T-cell (primary cell): ENCODE measurements at regions not wholly inside any gene's neighbourhood (a gene's known extent, or its start where the extent isn't known, plus 50 kb on each side); places are given as distances from the start of the nearest gene placed in this dataset.

Experiments used
- ATAC-seq, 4 experiments: fragments of 200-7000 bp in 3 of 4; fragments of 150-1000 bp in 1 of 4; cut with Tn5 transposase; replicated peaks in 1 of 4; 1 replicate in 3 of 4; 2 replicates in 1 of 4; pipeline ENCODE4 v1.10.0; 2021; ENCODE audit warnings: moderate library complexity in 3 of 4, mild to moderate bottlenecking in 2 of 4, moderate number of reproducible peaks in 1 of 4
- CTCF ChIA-PET, 2 donors: fragments of 300-600 bp; sonication (Branson Sonifier 250); formaldehyde crosslinking; loops; one replicate each; lab custom pipeline; 2022; ENCODE audit warnings: antibody characterized with exemption in 2 of 2; lab: Charles Lee
- POLR2A ChIA-PET, 2 donors: fragments of 300-600 bp; sonication (Branson Sonifier 250); formaldehyde crosslinking; loops; one replicate each; lab custom pipeline; 2022; ENCODE audit warnings: antibody characterized with exemption in 2 of 2; lab: Charles Lee
- DNase-seq, 35 experiments: peaks; one replicate each; pipeline versions ENCODE4 v3.0.0 to v3.0.0-alpha.2; 2013 to 2023
- H3K27ac ChIP-seq: one replicate; pipeline ENCODE4 v1.5.1; 2013; ENCODE audit warnings: low read length
- H3K27me3 ChIP-seq, 2 experiments: replicated peaks in 1 of 2; 1 replicate in 1 of 2; 2 replicates in 1 of 2; pipeline versions ENCODE4 v1.6.1 to v1.7.0; 2013; ENCODE audit warnings: low read length in 1 of 2, mixed read lengths in 1 of 2; ENCODE audit not compliant: control insufficient read depth in 2 of 2, insufficient read depth in 2 of 2; ENCODE audit errors: extremely low read depth in 1 of 2
- H3K36me3 ChIP-seq, 2 donors: 1 replicate in 1 of 2; 2 replicates in 1 of 2; pipeline versions ENCODE4 v1.6.1 to v1.7.0; 2013; ENCODE audit warnings: low read length in 1 of 2; ENCODE audit not compliant: control insufficient read depth in 2 of 2, insufficient read depth in 1 of 2; ENCODE audit errors: extremely low read depth in 1 of 2
- H3K4me1 ChIP-seq, 2 experiments: 1 replicate in 1 of 2; 2 replicates in 1 of 2; pipeline versions ENCODE4 v1.6.1 to v1.7.0; 2013; ENCODE audit warnings: low read length in 2 of 2, mixed read lengths in 1 of 2; ENCODE audit not compliant: insufficient read depth in 2 of 2, control insufficient read depth in 1 of 2; ENCODE audit errors: extremely low read depth in 1 of 2
- H3K4me3 ChIP-seq, 2 donors: 1 replicate in 1 of 2; 2 replicates in 1 of 2; pipeline versions ENCODE4 v1.5.1 to v1.7.0; 2013; ENCODE audit warnings: mild to moderate bottlenecking in 2 of 2, low read length in 1 of 2, moderate library complexity in 1 of 2; ENCODE audit not compliant: control insufficient read depth in 1 of 2; ENCODE audit errors: extremely low read depth in 1 of 2
- H3K9me3 ChIP-seq: 2 replicates; pipeline ENCODE4 v1.7.0; 2013
- H3K27ac Mint-ChIP-seq, 2 donors: one replicate each; pipeline ENCODE4 v1.8.0; 2020 to 2021; ENCODE audit warnings: mild to moderate bottlenecking in 2 of 2, mixed read lengths in 2 of 2
- H3K27me3 Mint-ChIP-seq, 2 donors: one replicate each; pipeline ENCODE4 v1.8.0; 2021 to 2022; ENCODE audit warnings: mixed read lengths in 2 of 2
- H3K36me3 Mint-ChIP-seq: one replicate; pipeline ENCODE4 v1.8.0; 2021; ENCODE audit warnings: mixed read lengths
- H3K4me1 Mint-ChIP-seq, 3 donors: one replicate each; pipeline ENCODE4 v1.8.0; 2020 to 2022; ENCODE audit warnings: mixed read lengths in 3 of 3, mild to moderate bottlenecking in 1 of 3
- H3K4me3 Mint-ChIP-seq, 3 donors: one replicate each; pipeline ENCODE4 v1.8.0; 2020 to 2022; ENCODE audit warnings: mild to moderate bottlenecking in 3 of 3, mixed read lengths in 3 of 3, moderate library complexity in 3 of 3
- H3K9me3 Mint-ChIP-seq, 3 donors: one replicate each; pipeline ENCODE4 v1.8.0; 2020 to 2022; ENCODE audit warnings: mixed read lengths in 3 of 3
- WGBS: methylation state at CpG from one replicate; pipeline ENCODE4 v1.1.5; 2013; ENCODE audit warnings: missing lambda C conversion rate; ENCODE audit not compliant: insufficient coverage; 5-methylcytosine and 5-hydroxymethylcytosine counted together

- CTCF ChIA-PET, result no interaction called here
- no peaks in the 10 kb centered on the region for H3K9me3 ChIP-seq
- no peaks in the 10 kb centered on the region for H3K27me3 ChIP-seq
- H3K4me3 ChIP-seq, result no peak overlapping the region
- Mint-ChIP-seq H3K4me1 (no peaks in the 10 kb centered on the region), H3K27ac (no peak overlapping the region), H3K9me3 (peaks cover 7 to 18% (median 14%) of the 10 kb centered on the region in 3 donors), H3K27me3 (no peaks in the 10 kb centered on the region), H3K4me3 (no peak overlapping the region), H3K36me3 (no peaks in the 10 kb centered on the region)
- DNase-seq (no peak), ATAC-seq (no peak)
- H3K27ac ChIP-seq, result no peak overlapping the region
- POLR2A ChIA-PET, result no interaction called here
- WGBS, result no CpG with 5 or more reads among the region's 1 CpG
- H3K4me1 ChIP-seq, result no peaks in the 10 kb centered on the region
- H3K36me3 ChIP-seq, result no peaks in the 10 kb centered on the region
These were observed 197.5 kb downstream of the PTN start for GRCh38 chr7:137146012-137146455.

GRCh38 chr7:137142376-137142775 is 201.2 kb downstream of the PTN start:
- Mint-ChIP-seq H3K9me3 (peaks cover 3 to 18% (median 14%) of the 10 kb centered on the region in 3 donors), H3K4me3 (no peak overlapping the region), H3K36me3 (no peaks in the 10 kb centered on the region), H3K27me3 (no peaks in the 10 kb centered on the region), H3K27ac (no peak overlapping the region), H3K4me1 (no peaks in the 10 kb centered on the region)
- H3K27ac ChIP-seq, result no peak overlapping the region
- no peaks in the 10 kb centered on the region for H3K9me3 ChIP-seq
- no peak for ATAC-seq
- H3K4me1 ChIP-seq, result no peaks in the 10 kb centered on the region
- no peaks in the 10 kb centered on the region for H3K36me3 ChIP-seq
- no peak overlapping the region for H3K4me3 ChIP-seq
- POLR2A ChIA-PET, result no interaction called here
- no peak for DNase-seq
- CTCF ChIA-PET, result no interaction called here
- no peaks in the 10 kb centered on the region for H3K27me3 ChIP-seq

- no peak overlapping the region for H3K27ac ChIP-seq
- Mint-ChIP-seq H3K36me3 (no peaks in the 10 kb centered on the region), H3K4me3 (no peak overlapping the region), H3K4me1 (no peaks in the 10 kb centered on the region), H3K27me3 (no peaks in the 10 kb centered on the region), H3K27ac (no peak overlapping the region), H3K9me3 (peaks cover 0 to 23% (median 9%) of the 10 kb centered on the region in 3 donors)
- H3K4me3 ChIP-seq, result no peak overlapping the region
- ChIA-PET POLR2A (no interaction called here), CTCF (no interaction called here)
- H3K36me3 ChIP-seq, result no peaks in the 10 kb centered on the region
- H3K9me3 ChIP-seq, result no peaks in the 10 kb centered on the region
- WGBS, result no CpG with 5 or more reads among the region's 3 CpGs
- H3K27me3 ChIP-seq, result no peaks in the 10 kb centered on the region
- ATAC-seq, result no peak
- no peak for DNase-seq
- no peaks in the 10 kb centered on the region for H3K4me1 ChIP-seq
These were observed 207.7 kb downstream of the PTN start for GRCh38 chr7:137135654-137136350.

- ATAC-seq (no peak), DNase-seq (no peak)
- Histone ChIP-seq H3K27me3 (no peaks in the 10 kb centered on the region), H3K4me3 (no peak overlapping the region), H3K27ac (no peak overlapping the region), H3K36me3 (no peaks in the 10 kb centered on the region), H3K9me3 (no peaks in the 10 kb centered on the region), H3K4me1 (no peaks in the 10 kb centered on the region)
- ChIA-PET CTCF (no interaction called here), POLR2A (no interaction called here)
- Mint-ChIP-seq H3K36me3 (no peaks in the 10 kb centered on the region), H3K4me3 (no peak overlapping the region), H3K27ac (no peak overlapping the region), H3K9me3 (peaks cover 4 to 35% (median 7%) of the 10 kb centered on the region in 3 donors), H3K4me1 (no peaks in the 10 kb centered on the region), H3K27me3 (no peaks in the 10 kb centered on the region)
- 80% methylated on average over 1 of the region's 3 CpGs for WGBS
These were observed 212.8 kb downstream of the PTN start for GRCh38 chr7:137130751-137131158.

GRCh38 chr7:137129025-137129424 is 214.5 kb downstream of the PTN start:
- Histone ChIP-seq H3K4me3 (no peak overlapping the region), H3K4me1 (no peaks in the 10 kb centered on the region), H3K36me3 (no peaks in the 10 kb centered on the region), H3K9me3 (no peaks in the 10 kb centered on the region), H3K27me3 (no peaks in the 10 kb centered on the region), H3K27ac (no peak overlapping the region)
- H3K27ac Mint-ChIP-seq, result no peak overlapping the region
- no peaks in the 10 kb centered on the region for H3K36me3 Mint-ChIP-seq
- no peak overlapping the region for H3K4me3 Mint-ChIP-seq
- no peaks in the 10 kb centered on the region for H3K4me1 Mint-ChIP-seq
- ChIA-PET CTCF (no interaction called here), POLR2A (no interaction called here)
- ATAC-seq (no peak), DNase-seq (no peak)
- no peaks in the 10 kb centered on the region for H3K27me3 Mint-ChIP-seq
- H3K9me3 Mint-ChIP-seq, result peaks cover 4 to 29% (median 7%) of the 10 kb centered on the region in 3 donors
- WGBS, result 86% methylated on average over 1 of the region's 4 CpGs

GRCh38 chr7:137127806-137128205 is 215.7 kb downstream of the PTN start:
- no peak overlapping the region for H3K27ac Mint-ChIP-seq
- H3K36me3 ChIP-seq, result no peaks in the 10 kb centered on the region
- H3K9me3 Mint-ChIP-seq, result peaks cover 2 to 19% (median 4%) of the 10 kb centered on the region in 3 donors
- no peak for ATAC-seq
- H3K9me3 ChIP-seq, result no peaks in the 10 kb centered on the region
- WGBS, result no CpG with 5 or more reads among the region's 2 CpGs
- H3K36me3 Mint-ChIP-seq, result no peaks in the 10 kb centered on the region
- H3K27ac ChIP-seq, result no peak overlapping the region
- no peak overlapping the region for H3K4me3 ChIP-seq
- CTCF ChIA-PET, result no interaction called here
- no peaks in the 10 kb centered on the region for H3K27me3 Mint-ChIP-seq
- no peak for DNase-seq
- no peak overlapping the region for H3K4me3 Mint-ChIP-seq
- H3K4me1 ChIP-seq, result no peaks in the 10 kb centered on the region
- POLR2A ChIA-PET, result no interaction called here
- H3K4me1 Mint-ChIP-seq, result no peaks in the 10 kb centered on the region
- H3K27me3 ChIP-seq, result no peaks in the 10 kb centered on the region

- Histone ChIP-seq H3K4me3 (no peak overlapping the region), H3K4me1 (no peaks in the 10 kb centered on the region), H3K36me3 (no peaks in the 10 kb centered on the region), H3K27me3 (no peaks in the 10 kb centered on the region), H3K27ac (no peak overlapping the region), H3K9me3 (no peaks in the 10 kb centered on the region)
- no peak for ATAC-seq
- H3K27ac Mint-ChIP-seq, result no peak overlapping the region
- DNase-seq, result no peak
- no peaks in the 10 kb centered on the region for H3K36me3 Mint-ChIP-seq
- CTCF ChIA-PET, result no interaction called here
- no peaks in the 10 kb centered on the region for H3K4me1 Mint-ChIP-seq
- WGBS, result no CpG with 5 or more reads among the region's 1 CpG
- H3K27me3 Mint-ChIP-seq, result no peaks in the 10 kb centered on the region
- no peak overlapping the region for H3K4me3 Mint-ChIP-seq
- peaks cover 2 to 19% (median 4%) of the 10 kb centered on the region in 3 donors for H3K9me3 Mint-ChIP-seq
- POLR2A ChIA-PET, result no interaction called here
These were observed 216.5 kb downstream of the PTN start for GRCh38 chr7:137127058-137127457.
